GM23338 (cell line): ENCODE measurements at regions not wholly inside any gene's neighbourhood (a gene's known extent, or its start where the extent isn't known, plus 50 kb on each side); places are given as distances from the start of the nearest gene placed in this dataset.

ENCODE experiments used
- ATAC-seq: fragments of 200-7000 bp; cut with Tn5 transposase; 3 replicates; pipeline ENCODE4 v1.9.1; 2020
- DNase-seq: peaks from one replicate; pipeline ENCODE4 v3.0.0-alpha.2; 2015; ENCODE audit warnings: low spot score
- H2AFZ ChIP-seq: fragments of 200-600 bp; sonication (generic); 2 replicates; pipeline ENCODE4 v1.8.0; 2016; ENCODE audit warnings: antibody characterized with exemption, mild to moderate bottlenecking, moderate library complexity
- H3F3A ChIP-seq: fragments of 200-600 bp; sonication (generic); replicated peaks from 2 replicates; pipeline ENCODE4 v1.8.0; 2017; ENCODE audit warnings: antibody characterized with exemption, mixed run types, low read depth
- H3K27ac ChIP-seq: fragments of 200-600 bp; sonication (generic); 2 replicates; pipeline ENCODE4 v1.6.1; 2016; ENCODE audit warnings: low read depth
- H3K27me3 ChIP-seq: fragments of 200-600 bp; sonication (generic); 2 replicates; pipeline ENCODE4 v1.8.0; 2016; ENCODE audit warnings: mild to moderate bottlenecking, mixed run types, moderate library complexity; ENCODE audit not compliant: insufficient read depth
- H3K36me3 ChIP-seq: fragments of 200-600 bp; sonication (generic); 2 replicates; pipeline ENCODE4 v1.8.0; 2016; ENCODE audit warnings: mild to moderate bottlenecking; ENCODE audit not compliant: insufficient read depth
- H3K4me1 ChIP-seq: fragments of 200-600 bp; sonication (generic); 2 replicates; pipeline ENCODE4 v1.8.0; 2016; ENCODE audit warnings: mild to moderate bottlenecking, moderate library complexity; ENCODE audit not compliant: insufficient read depth
- H3K4me2 ChIP-seq: fragments of 200-600 bp; sonication (generic); 2 replicates; pipeline ENCODE4 v1.7.1; 2017; ENCODE audit warnings: mixed run types
- H3K4me3 ChIP-seq: fragments of 200-600 bp; sonication (generic); 2 replicates; pipeline ENCODE4 v1.6.1; 2016; ENCODE audit warnings: mixed run types
- H3K79me2 ChIP-seq: fragments of 200-600 bp; sonication (generic); replicated peaks from 2 replicates; pipeline ENCODE4 v1.8.0; 2017; ENCODE audit warnings: mild to moderate bottlenecking; ENCODE audit not compliant: insufficient read depth
- H3K9me2 ChIP-seq: fragments of 200-600 bp; sonication (generic); 2 replicates; pipeline ENCODE4 v1.8.0; 2017; ENCODE audit not compliant: insufficient read depth
- H4K20me1 ChIP-seq: fragments of 200-600 bp; sonication (generic); replicated peaks from 2 replicates; pipeline ENCODE4 v1.8.0; 2017; ENCODE audit warnings: mild to moderate bottlenecking; ENCODE audit not compliant: insufficient read depth
- H3K27ac Mint-ChIP-seq: 2 replicates; pipeline ENCODE4 v1.8.0; 2020; ENCODE audit warnings: inconsistent platforms, mild to moderate bottlenecking, moderate library complexity, mixed read lengths
- H3K27me3 Mint-ChIP-seq: 3 replicates; pipeline ENCODE4 v1.8.0; 2022; ENCODE audit warnings: low read depth, mild to moderate bottlenecking, moderate library complexity, mixed read lengths, inconsistent platforms; ENCODE audit not compliant: insufficient read depth, poor library complexity
- H3K36me3 Mint-ChIP-seq: 3 replicates; pipeline ENCODE4 v1.8.0; 2021; ENCODE audit warnings: low read depth, mild to moderate bottlenecking, inconsistent platforms, moderate library complexity, mixed read lengths
- H3K4me1 Mint-ChIP-seq: 3 replicates; pipeline ENCODE4 v1.8.0; 2020; ENCODE audit warnings: mild to moderate bottlenecking, inconsistent platforms, mixed read lengths
- H3K4me3 Mint-ChIP-seq: 3 replicates; pipeline ENCODE4 v1.8.0; 2021; ENCODE audit warnings: moderate library complexity, mild to moderate bottlenecking, inconsistent platforms, mixed read lengths
- H3K9me3 Mint-ChIP-seq: 3 replicates; pipeline ENCODE4 v1.8.0; 2020; ENCODE audit warnings: moderate library complexity, mild to moderate bottlenecking, inconsistent platforms, mixed read lengths
- CREB1 ChIP-seq: fragments of 250-450 bp; sonication (Bioruptor Pico); IDR thresholded peaks from 2 replicates; pipeline ENCODE4 v1.5.0; 2020; ENCODE audit warnings: low read depth, mild to moderate bottlenecking, moderate library complexity
- ETS1 ChIP-seq: IDR thresholded peaks from 2 replicates; pipeline ENCODE4 v1.6.1; 2016; ENCODE audit warnings: antibody characterized with exemption
- EZH2phosphoT487 ChIP-seq: fragments of 200-600 bp; sonication (generic); IDR thresholded peaks from one replicate; pipeline ENCODE4 v1.8.1; 2018; ENCODE audit warnings: antibody characterized with exemption; ENCODE audit not compliant: unreplicated experiment
- JUNB ChIP-seq: IDR thresholded peaks from one replicate; pipeline ENCODE4 v1.6.1; 2016; ENCODE audit warnings: antibody characterized with exemption; ENCODE audit not compliant: unreplicated experiment
- POLR2AphosphoS5 ChIP-seq: IDR thresholded peaks from 2 replicates; pipeline ENCODE4 v1.6.1; 2016; ENCODE audit warnings: antibody characterized with exemption, low read depth
- REST ChIP-seq: IDR thresholded peaks from one replicate; pipeline ENCODE4 v1.6.1; 2018; ENCODE audit warnings: antibody characterized with exemption; ENCODE audit not compliant: unreplicated experiment
- STAT1 ChIP-seq: IDR thresholded peaks from one replicate; pipeline ENCODE4 v1.6.1; 2016; ENCODE audit warnings: antibody characterized with exemption; ENCODE audit not compliant: unreplicated experiment

DNA sequence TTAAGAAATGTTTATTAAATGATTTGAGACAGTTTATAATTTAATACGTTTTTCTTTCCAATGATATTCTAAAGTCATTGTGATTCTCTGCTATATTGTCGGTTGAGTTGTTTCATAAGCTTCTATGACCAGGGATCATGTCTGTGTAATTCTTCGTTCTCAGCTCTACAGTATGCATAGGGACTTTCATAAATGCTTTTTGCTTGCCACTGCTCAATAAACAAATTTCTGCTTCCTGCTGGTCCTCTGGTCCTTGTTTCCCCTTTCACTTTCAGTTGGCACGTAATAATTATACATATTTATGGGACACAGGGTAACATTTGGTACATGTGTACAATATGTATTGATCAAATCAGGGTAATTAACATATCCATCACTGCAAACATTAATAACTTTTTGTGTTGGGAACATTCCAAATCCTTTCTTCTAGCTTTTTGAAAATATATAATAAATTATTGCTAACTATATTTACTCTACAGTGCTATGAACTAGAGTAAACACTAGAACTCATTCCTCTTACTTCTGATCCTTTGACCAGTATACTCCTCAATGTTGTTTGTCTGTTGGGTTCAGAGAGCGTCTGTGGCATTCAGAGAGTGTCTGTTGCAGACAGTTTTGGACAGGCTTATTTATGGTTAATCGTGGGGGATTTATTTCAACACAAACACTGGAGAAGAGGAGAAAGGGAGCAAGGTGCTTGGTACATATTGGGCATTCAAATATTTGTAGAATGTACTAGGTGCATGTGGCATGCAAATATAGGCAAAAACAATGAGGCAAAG lies 68.3 kb upstream of the SPANXB1 start (continued):
- TF ChIP-seq EZH2phosphoT487 (no peak), CREB1 (CRISPR knock-in tag) (no peak), ETS1 (no peak)

GRCh38 chrX:140943513-140943912 lies 58.9 kb upstream of the SPANXB1 start:
- no peaks in the 10 kb centered on the region for H3K27me3 ChIP-seq
- no peaks in the 10 kb centered on the region for H3F3A ChIP-seq
- no peak overlapping the region for H3K4me3 ChIP-seq
- H3K9me2 ChIP-seq = no peaks in the 10 kb centered on the region
- H3K9me3 Mint-ChIP-seq = no peaks in the 10 kb centered on the region
- DNase-seq (no peak), ATAC-seq (no peak)
- no peak overlapping the region for H3K4me3 Mint-ChIP-seq
- no peaks in the 10 kb centered on the region for H3K4me1 ChIP-seq
- no peak overlapping the region for H3K27ac Mint-ChIP-seq
- no peak for TF ChIP-seq ETS1
- H3K36me3 Mint-ChIP-seq = no peaks in the 10 kb centered on the region
- H3K36me3 ChIP-seq = no peaks in the 10 kb centered on the region
- no peaks in the 10 kb centered on the region for H3K27me3 Mint-ChIP-seq
- no peaks in the 10 kb centered on the region for H3K79me2 ChIP-seq
- H3K4me1 Mint-ChIP-seq = no peaks in the 10 kb centered on the region
- H3K4me2 ChIP-seq = no peak overlapping the region
- no peaks in the 10 kb centered on the region for H4K20me1 ChIP-seq
- H2AFZ ChIP-seq = no peak overlapping the region
- H3K27ac ChIP-seq = no peak overlapping the region

DNA sequence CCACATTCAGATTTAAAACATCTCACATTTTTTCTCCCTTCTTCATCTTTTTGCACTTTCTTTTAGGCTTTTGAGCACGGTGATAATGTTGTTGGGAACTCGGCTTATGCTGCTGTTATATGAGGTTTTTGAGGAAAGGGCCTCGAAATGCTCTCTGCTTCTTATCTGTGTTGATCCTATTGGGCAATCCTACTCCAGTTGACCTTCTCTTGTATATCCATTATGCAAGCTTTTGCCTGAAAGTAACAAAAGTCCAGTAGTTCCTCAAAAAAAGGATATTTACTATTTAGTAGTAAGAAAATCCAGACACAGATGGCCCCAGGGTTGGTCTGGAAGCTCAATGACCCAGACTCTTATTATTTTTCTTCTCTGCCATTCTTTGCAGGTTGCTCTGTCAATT lies 57.7 kb upstream of the SPANXB1 start:
- H3K27me3 ChIP-seq = no peaks in the 10 kb centered on the region
- no peak overlapping the region for H3K4me2 ChIP-seq
- Mint-ChIP-seq H3K27me3 (peaks cover 1% of the 10 kb centered on the region), H3K4me1 (no peaks in the 10 kb centered on the region), H3K4me3 (no peak overlapping the region), H3K36me3 (no peaks in the 10 kb centered on the region; the same call in 2 of the 3 replicates), H3K9me3 (no peaks in the 10 kb centered on the region), H3K27ac (no peak overlapping the region)
- H3K4me3 ChIP-seq = no peak overlapping the region
- H2AFZ ChIP-seq = no peak overlapping the region
- H3K36me3 ChIP-seq = no peaks in the 10 kb centered on the region
- ATAC-seq (no peak), DNase-seq (no peak)
- no peaks in the 10 kb centered on the region for H3F3A ChIP-seq
- H4K20me1 ChIP-seq = no peaks in the 10 kb centered on the region
- no peaks in the 10 kb centered on the region for H3K79me2 ChIP-seq
- no peak overlapping the region for H3K27ac ChIP-seq
- H3K9me2 ChIP-seq = no peaks in the 10 kb centered on the region
- H3K4me1 ChIP-seq = no peaks in the 10 kb centered on the region
- TF ChIP-seq ETS1 = no peak
- TF ChIP-seq STAT1 = no peak
- no peak for TF ChIP-seq EZH2phosphoT487
- TF ChIP-seq POLR2AphosphoS5 = no peak
- no peak for TF ChIP-seq JUNB
- no peak for TF ChIP-seq REST
